Epithelial cell of proximal tubule (primary cell): ENCODE measurements at regions not wholly inside any gene's neighbourhood (a gene's known extent, or its start where the extent isn't known, plus 50 kb on each side); places are given as distances from the start of the nearest gene placed in this dataset.

Source experiments
- DNase-seq: peaks from one replicate; pipeline ENCODE4 v3.0.0-alpha.2; 2011; ENCODE audit warnings: low read depth
- H3K4me3 ChIP-seq: 2 replicates; pipeline ENCODE4 v1.5.1; 2011; ENCODE audit warnings: low read depth, mild to moderate bottlenecking, low read length
- CTCF ChIP-seq: conservative IDR thresholded peaks from 2 replicates; pipeline ENCODE4 v1.5.1; 2012; ENCODE audit warnings: low read depth, mild to moderate bottlenecking, low read length

- no peak for TF ChIP-seq CTCF
- no peak overlapping the region for H3K4me3 ChIP-seq
- no peak for DNase-seq
These were observed 105.4 kb downstream of the INHBB start for GRCh38 chr2:120451334-120451733.

- TF ChIP-seq CTCF = no peak
- H3K4me3 ChIP-seq = no peak overlapping the region
- no peak for DNase-seq
These were observed 106.2 kb downstream of the INHBB start for GRCh38 chr2:120452131-120452530.

- no peak for DNase-seq
- TF ChIP-seq CTCF = no peak
- H3K4me3 ChIP-seq = no peak overlapping the region
These were observed 107.2 kb downstream of the INHBB start for GRCh38 chr2:120452945-120453634.

GRCh38 chr2:120453635-120453998 lies 107.7 kb downstream of the INHBB start:
- no peak overlapping the region for H3K4me3 ChIP-seq
- DNase-seq = no peak
- TF ChIP-seq CTCF = no peak

- TF ChIP-seq CTCF = no peak
- no peak overlapping the region for H3K4me3 ChIP-seq
- no peak for DNase-seq
These were observed 108.9 kb downstream of the INHBB start for GRCh38 chr2:120454654-120455385.

GRCh38 chr2:120455390-120455789 lies 109.5 kb downstream of the INHBB start:
- no peak overlapping the region for H3K4me3 ChIP-seq
- no peak for TF ChIP-seq CTCF
- DNase-seq = no peak

- TF ChIP-seq CTCF = peak; percentile 10
- no peak for DNase-seq
- H3K4me3 ChIP-seq = no peak overlapping the region
These were observed 110.9 kb downstream of the INHBB start for GRCh38 chr2:120456867-120457266.
